GM21619 (cell line): ENCODE measurements at regions not wholly inside any gene's neighbourhood (a gene's known extent, or its start where the extent isn't known, plus 50 kb on each side); places are given as distances from the start of the nearest gene placed in this dataset.
A peak's percentile ranks its signal among the peaks of the same experiment; 100 is the strongest.
"Not testable (repeated sequence)": the region's sequence is repeated elsewhere in the genome, so short reads cannot be mapped to it uniquely, and the experiment has no call there.

Experiments used
- ATAC-seq: cut with Tn5 transposase; IDR thresholded peaks from one replicate; pipeline ENCODE4 v1.9.1; 2021; ENCODE audit not compliant: unreplicated experiment

GRCh38 chr1:213573648-213574009 lies 414.1 kb upstream of the PROX1 start:
- ATAC-seq: no peak

- ATAC-seq: no peak
Measured at GRCh38 chr1:213582976-213583567, 404.7 kb upstream of the PROX1 start.

GRCh38 chr1:213584272-213584671 lies 403.5 kb upstream of the PROX1 start:
- ATAC-seq: no peak

GRCh38 chr1:213585402-213585801 lies 402.4 kb upstream of the PROX1 start:
- ATAC-seq: no peak

- ATAC-seq: no peak
Measured at GRCh38 chr1:213585959-213586586, 401.7 kb upstream of the PROX1 start.

- ATAC-seq: no peak
Measured at GRCh38 chr1:213586587-213586972, 401.2 kb upstream of the PROX1 start.

GRCh38 chr1:213596729-213597128 lies 391.0 kb upstream of the PROX1 start:
- ATAC-seq: no peak

- no peak for ATAC-seq
Measured at GRCh38 chr1:213598263-213598662, 389.5 kb upstream of the PROX1 start.

GRCh38 chr1:213600879-213601278 lies 386.9 kb upstream of the PROX1 start:
- no peak for ATAC-seq

- ATAC-seq: not testable (repeated sequence)
Measured at GRCh38 chr1:213601705-213602104, 386.1 kb upstream of the PROX1 start.

GRCh38 chr1:213602796-213603486 lies 384.8 kb upstream of the PROX1 start:
- no peak for ATAC-seq

GRCh38 chr1:213604477-213604876 lies 383.3 kb upstream of the PROX1 start:
- no peak for ATAC-seq

GRCh38 chr1:213605732-213606131 lies 382.0 kb upstream of the PROX1 start:
- ATAC-seq: no peak

- ATAC-seq: no peak
Measured at GRCh38 chr1:213606252-213606820, 381.4 kb upstream of the PROX1 start.

- no peak for ATAC-seq
Measured at GRCh38 chr1:213613549-213613948, 374.2 kb upstream of the PROX1 start.

GRCh38 chr1:213615226-213615916 lies 372.4 kb upstream of the PROX1 start:
- ATAC-seq: no peak

GRCh38 chr1:213617133-213617532 lies 370.6 kb upstream of the PROX1 start:
- ATAC-seq: no peak

- ATAC-seq: no peak
Measured at GRCh38 chr1:213618094-213618493, 369.7 kb upstream of the PROX1 start.

- no peak for ATAC-seq
Measured at GRCh38 chr1:213619026-213619425, 368.7 kb upstream of the PROX1 start.

- no peak for ATAC-seq
Measured at GRCh38 chr1:213621077-213621476, 366.7 kb upstream of the PROX1 start.

GRCh38 chr1:213622365-213623063 lies 365.3 kb upstream of the PROX1 start:
- ATAC-seq: peak; percentile 74
